Upper lobe of left lung (tissue), 6 donors: ENCODE measurements at regions not wholly inside any gene's neighbourhood (a gene's known extent, or its start where the extent isn't known, plus 50 kb on each side); places are given as distances from the start of the nearest gene placed in this dataset.

ENCODE experiments used
- ATAC-seq, 2 donors: fragments of 200-7000 bp; cut with Tn5 transposase; one replicate each; pipeline ENCODE4 v1.9.1; 2022; ENCODE audit warnings: mild to moderate bottlenecking in 2 of 2, moderate library complexity in 2 of 2; ENCODE audit not compliant: low FRiP score in 2 of 2
- DNase-seq, 2 donors: peaks; one replicate each; pipeline ENCODE4 v3.0.0-alpha.2; 2019 to 2020
- H3K27ac ChIP-seq, 4 donors: fragments of 200-600 bp; sonication (generic); one replicate each; pipeline ENCODE4 v1.5.1; 2016 to 2019
- H3K27me3 ChIP-seq, 4 donors: fragments of 200-600 bp; sonication (generic); one replicate each; pipeline ENCODE4 v1.5.1; 2017 to 2019
- H3K36me3 ChIP-seq, 4 donors: fragments of 200-600 bp; sonication (generic); one replicate each; pipeline ENCODE4 v1.5.1; 2016 to 2019
- H3K4me1 ChIP-seq, 4 donors: fragments of 200-600 bp; sonication (generic); one replicate each; pipeline ENCODE4 v1.5.1; 2018 to 2019
- H3K4me3 ChIP-seq, 4 donors: fragments of 200-600 bp; sonication (generic); one replicate each; pipeline ENCODE4 v1.5.1; 2017 to 2019; ENCODE audit warnings: mild to moderate bottlenecking in 2 of 4, moderate library complexity in 1 of 4
- H3K9me3 ChIP-seq, 4 donors: fragments of 200-600 bp; sonication (generic); one replicate each; pipeline ENCODE4 v1.5.1; 2018 to 2019
- CTCF ChIP-seq, 6 experiments: fragments of 450-650 bp in 4 of 6; fragments of 200-600 bp in 2 of 6; sonication (generic) in 2 of 6; IDR thresholded peaks; one replicate each; pipeline ENCODE4 v1.5.1; 2016 to 2019; ENCODE audit warnings: antibody characterized with exemption in 6 of 6
- EP300 ChIP-seq, 4 donors: sonication (generic); formaldehyde crosslinking; IDR thresholded peaks; one replicate each; pipeline ENCODE4 v1.5.1; 2017; ENCODE audit warnings: antibody characterized with exemption in 4 of 4, control low read depth in 2 of 4
- POLR2A ChIP-seq, 4 donors: fragments of 450-650 bp; IDR thresholded peaks; one replicate each; pipeline ENCODE4 v1.5.1; 2016 to 2017; ENCODE audit warnings: antibody characterized with exemption in 4 of 4, mild to moderate bottlenecking in 2 of 4
- POLR2AphosphoS5 ChIP-seq, 2 donors: sonication (generic); formaldehyde crosslinking; IDR thresholded peaks; one replicate each; pipeline ENCODE4 v1.5.1; 2017; ENCODE audit warnings: antibody characterized with exemption in 2 of 2
- WGBS, 2 donors: methylation state at CpG; one replicate each; pipeline ENCODE4 v1.1.5; 2017 to 2018; 5-methylcytosine and 5-hydroxymethylcytosine counted together
- donor health status: DM: no; HTN: no; CAD: no; lungs with moderate emphysema.
- donor health status: DM: no; HTN: yes; CAD: no; lungs with severe emphysema.

- TF ChIP-seq POLR2AphosphoS5 (IDR thresholded peaks at IDR 0.05) (no peak), CTCF (IDR thresholded peaks at IDR 0.05) (no peak), POLR2A (IDR thresholded peaks at IDR 0.05) (no peak), EP300 (IDR thresholded peaks at IDR 0.05) (no peak)
- no peak for ATAC-seq
- no peak overlapping the region for H3K27ac ChIP-seq
- H3K4me1 ChIP-seq: no peaks in the 10 kb centered on the region
- H3K9me3 ChIP-seq: no peaks in the 10 kb centered on the region
- WGBS, 2 donors: 74 to 76% methylated on average over 19 of the region's 19 CpGs
- no peaks in the 10 kb centered on the region for H3K36me3 ChIP-seq
- DNase-seq: no peak
- no peak overlapping the region for H3K4me3 ChIP-seq
- no peaks in the 10 kb centered on the region for H3K27me3 ChIP-seq
Measured at GRCh38 chr2:10221976-10222870, 80.5 kb upstream of the HPCAL1 start.

GRCh38 chr2:10223471-10223870, 79.2 kb upstream of the HPCAL1 start:
- no peaks in the 10 kb centered on the region for H3K9me3 ChIP-seq
- no peaks in the 10 kb centered on the region for H3K4me1 ChIP-seq
- H3K27me3 ChIP-seq: no peaks in the 10 kb centered on the region
- no peak overlapping the region for H3K4me3 ChIP-seq
- H3K36me3 ChIP-seq: no peaks in the 10 kb centered on the region
- H3K27ac ChIP-seq: no peak overlapping the region
- TF ChIP-seq POLR2A (IDR thresholded peaks at IDR 0.05): no peak
- no peak for TF ChIP-seq CTCF (IDR thresholded peaks at IDR 0.05)
- TF ChIP-seq EP300 (IDR thresholded peaks at IDR 0.05): no peak
- no peak for TF ChIP-seq POLR2AphosphoS5 (IDR thresholded peaks at IDR 0.05)
- WGBS, 2 donors: 82 to 91% methylated on average over 9 of the region's 9 CpGs
- DNase-seq: no peak
- ATAC-seq: no peak

- no peaks in the 10 kb centered on the region for H3K4me1 ChIP-seq
- H3K9me3 ChIP-seq: no peaks in the 10 kb centered on the region
- H3K27me3 ChIP-seq: no peaks in the 10 kb centered on the region
- H3K27ac ChIP-seq: no peak overlapping the region
- WGBS, 2 donors: 86 to 87% methylated on average over 13 to 15 of the region's 16 CpGs
- DNase-seq (no peak), ATAC-seq (no peak)
- no peak for TF ChIP-seq EP300 (IDR thresholded peaks at IDR 0.05)
- no peak for TF ChIP-seq POLR2AphosphoS5 (IDR thresholded peaks at IDR 0.05)
- TF ChIP-seq POLR2A (IDR thresholded peaks at IDR 0.05): no peak
- no peak for TF ChIP-seq CTCF (IDR thresholded peaks at IDR 0.05)
- H3K4me3 ChIP-seq: no peak overlapping the region
- H3K36me3 ChIP-seq: no peaks in the 10 kb centered on the region
Measured at GRCh38 chr2:10223932-10224720, 78.6 kb upstream of the HPCAL1 start.

DNA sequence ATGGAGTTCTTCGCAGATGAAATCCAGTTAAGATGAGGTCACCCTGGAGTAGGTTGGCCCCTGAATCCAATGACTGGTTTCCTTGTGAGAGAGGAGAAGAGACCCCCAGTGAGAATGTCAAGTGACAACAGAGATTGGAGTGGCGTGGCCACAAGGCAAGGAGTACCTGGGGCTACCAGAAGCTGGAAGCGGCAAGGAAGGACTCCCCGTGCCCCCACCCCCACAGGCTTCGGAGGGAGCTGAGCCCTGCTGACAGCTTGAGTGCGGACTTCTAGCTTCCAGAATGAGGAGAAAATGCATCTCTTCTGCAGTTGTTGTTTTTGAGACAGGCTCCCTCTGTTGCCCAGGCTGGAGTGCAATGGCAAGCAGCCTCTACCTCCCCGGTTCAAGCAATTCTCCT, 78.0 kb upstream of the HPCAL1 start:
- 97 to 98% methylated on average over 7 of the region's 7 CpGs for whole genome bisulfite sequencing, 2 donors
- no peak for TF ChIP-seq POLR2A (IDR thresholded peaks at IDR 0.05)
- TF ChIP-seq CTCF (IDR thresholded peaks at IDR 0.05): no peak
- TF ChIP-seq POLR2AphosphoS5 (IDR thresholded peaks at IDR 0.05): no peak
- TF ChIP-seq EP300 (IDR thresholded peaks at IDR 0.05): no peak
- Histone ChIP-seq H3K9me3 (no peaks in the 10 kb centered on the region), H3K4me1 (no peaks in the 10 kb centered on the region), H3K27ac (no peak overlapping the region), H3K4me3 (no peak overlapping the region), H3K27me3 (no peaks in the 10 kb centered on the region), H3K36me3 (no peaks in the 10 kb centered on the region)
- DNase-seq: no peak
- ATAC-seq: no peak
